Osteocyte (in vitro differentiated cells): ENCODE measurements at regions not wholly inside any gene's neighbourhood (a gene's known extent, or its start where the extent isn't known, plus 50 kb on each side); places are given as distances from the start of the nearest gene placed in this dataset.

Source experiments
- DNase-seq: peaks from one replicate; pipeline ENCODE4 v3.0.0; 2021; ENCODE audit warnings: mixed read lengths; ENCODE audit not compliant: unreplicated experiment; ENCODE audit errors: extremely low spot score
- H3K27ac Mint-ChIP-seq: one replicate; pipeline ENCODE4 v1.8.0; 2021; ENCODE audit warnings: mild to moderate bottlenecking, mixed read lengths; ENCODE audit not compliant: unreplicated experiment
- H3K27me3 Mint-ChIP-seq: one replicate; pipeline ENCODE4 v1.8.0; 2021; ENCODE audit warnings: mixed read lengths; ENCODE audit not compliant: unreplicated experiment
- H3K36me3 Mint-ChIP-seq: one replicate; pipeline ENCODE4 v1.8.0; 2021; ENCODE audit warnings: mixed read lengths; ENCODE audit not compliant: unreplicated experiment
- H3K4me1 Mint-ChIP-seq: one replicate; pipeline ENCODE4 v1.8.0; 2021; ENCODE audit warnings: mixed read lengths; ENCODE audit not compliant: unreplicated experiment
- H3K4me3 Mint-ChIP-seq: one replicate; pipeline ENCODE4 v1.8.0; 2021; ENCODE audit warnings: mild to moderate bottlenecking, moderate library complexity, mixed read lengths; ENCODE audit not compliant: unreplicated experiment
- H3K9me3 Mint-ChIP-seq: one replicate; pipeline ENCODE4 v1.8.0; 2021; ENCODE audit warnings: mixed read lengths; ENCODE audit not compliant: unreplicated experiment
- CTCF ChIP-seq: fragments of 200-600 bp; sonication (generic); IDR thresholded peaks from 2 replicates; pipeline ENCODE4 v1.5.0; 2021; ENCODE audit warnings: antibody characterized with exemption, mild to moderate bottlenecking, moderate library complexity

- DNase-seq, result no peak
- H3K4me3 Mint-ChIP-seq, result no peak overlapping the region
- TF ChIP-seq CTCF, result no peak
- peaks cover 27% of the 10 kb centered on the region for H3K27me3 Mint-ChIP-seq
- H3K27ac Mint-ChIP-seq, result no peak overlapping the region
- H3K4me1 Mint-ChIP-seq, result no peaks in the 10 kb centered on the region
- H3K9me3 Mint-ChIP-seq, result no peaks in the 10 kb centered on the region
- no peaks in the 10 kb centered on the region for H3K36me3 Mint-ChIP-seq
These were observed 987.9 kb upstream of the WWC1 start for GRCh38 chr5:167303582-167303981.

GRCh38 chr5:167304834-167305469, 986.5 kb upstream of the WWC1 start:
- no peak for TF ChIP-seq CTCF
- Mint-ChIP-seq H3K4me1 (no peaks in the 10 kb centered on the region), H3K4me3 (no peak overlapping the region)

GRCh38 chr5:167305591-167306213, 985.7 kb upstream of the WWC1 start:
- DNase-seq, result no peak
- Mint-ChIP-seq H3K4me3 (no peak overlapping the region), H3K36me3 (no peaks in the 10 kb centered on the region), H3K27ac (no peak overlapping the region), H3K27me3 (peaks cover 36% of the 10 kb centered on the region), H3K9me3 (no peaks in the 10 kb centered on the region), H3K4me1 (no peaks in the 10 kb centered on the region)
- TF ChIP-seq CTCF, result no peak

More at GRCh38 chr5:167304834-167305469, 986.5 kb upstream of the WWC1 start:
- DNase-seq, result no peak
- Mint-ChIP-seq H3K36me3 (no peaks in the 10 kb centered on the region), H3K9me3 (no peaks in the 10 kb centered on the region), H3K27ac (no peak overlapping the region), H3K27me3 (peaks cover 35% of the 10 kb centered on the region)

GRCh38 chr5:167307042-167307441, 984.4 kb upstream of the WWC1 start:
- H3K4me3 Mint-ChIP-seq, result no peak overlapping the region
- no peaks in the 10 kb centered on the region for H3K9me3 Mint-ChIP-seq
- peaks cover 36% of the 10 kb centered on the region for H3K27me3 Mint-ChIP-seq
- DNase-seq, result no peak
- no peak overlapping the region for H3K27ac Mint-ChIP-seq
- H3K36me3 Mint-ChIP-seq, result no peaks in the 10 kb centered on the region
- H3K4me1 Mint-ChIP-seq, result no peaks in the 10 kb centered on the region
- no peak for TF ChIP-seq CTCF

- Mint-ChIP-seq H3K4me1 (no peaks in the 10 kb centered on the region), H3K4me3 (no peak overlapping the region), H3K27me3 (peaks cover 33% of the 10 kb centered on the region), H3K27ac (no peak overlapping the region), H3K9me3 (no peaks in the 10 kb centered on the region), H3K36me3 (no peaks in the 10 kb centered on the region)
- no peak for DNase-seq
- no peak for TF ChIP-seq CTCF
These were observed 983.0 kb upstream of the WWC1 start for GRCh38 chr5:167308466-167308865.
